NCI-H774 (cell line): ENCODE measurements at regions not wholly inside any gene's neighbourhood (a gene's known extent, or its start where the extent isn't known, plus 50 kb on each side); places are given as distances from the start of the nearest gene placed in this dataset.

Experiments used
- DNase-seq: peaks from one replicate; lab custom pipeline; 2025; lab: John Stamatoyannopoulos, UW

GRCh38 chr13:111909971-111910671 is 156.8 kb upstream of the SOX1 start:
- no peak for DNase-seq

GRCh38 chr13:111911121-111911720 is 155.7 kb upstream of the SOX1 start:
- no peak for DNase-seq

GRCh38 chr13:111911754-111912452 is 155.0 kb upstream of the SOX1 start:
- DNase-seq: peak; percentile 74

GRCh38 chr13:111912453-111912866 is 154.5 kb upstream of the SOX1 start:
- no peak for DNase-seq

- no peak for DNase-seq
Observed at GRCh38 chr13:111912991-111913760, 153.8 kb upstream of the SOX1 start.

- DNase-seq: peak; percentile 65
Observed at GRCh38 chr13:111913761-111914140, 153.2 kb upstream of the SOX1 start.

GRCh38 chr13:111914241-111915103 is 152.5 kb upstream of the SOX1 start:
- no peak for DNase-seq

GRCh38 chr13:111915104-111915551 is 151.8 kb upstream of the SOX1 start:
- no peak for DNase-seq

- DNase-seq: no peak
Observed at GRCh38 chr13:111916201-111916600, 150.7 kb upstream of the SOX1 start.

- no peak for DNase-seq
Observed at GRCh38 chr13:111917086-111917485, 149.9 kb upstream of the SOX1 start.

GRCh38 chr13:111917901-111918300 is 149.0 kb upstream of the SOX1 start:
- no peak for DNase-seq

- DNase-seq: no peak
Observed at GRCh38 chr13:111919286-111919685, 147.7 kb upstream of the SOX1 start.

GRCh38 chr13:111919849-111920248 is 147.1 kb upstream of the SOX1 start:
- no peak for DNase-seq

GRCh38 chr13:111920306-111920931 is 146.5 kb upstream of the SOX1 start:
- no peak for DNase-seq

GRCh38 chr13:111920932-111921705 is 145.8 kb upstream of the SOX1 start:
- no peak for DNase-seq

- DNase-seq: no peak
Observed at GRCh38 chr13:111922086-111922485, 144.9 kb upstream of the SOX1 start.

GRCh38 chr13:111923439-111923838 is 143.5 kb upstream of the SOX1 start:
- DNase-seq: no peak

- no peak for DNase-seq
Observed at GRCh38 chr13:111923991-111924677, 142.8 kb upstream of the SOX1 start.

- no peak for DNase-seq
Observed at GRCh38 chr13:111924678-111925075, 142.3 kb upstream of the SOX1 start.
